ENCODE measurements at regions not wholly inside any gene's neighbourhood (a gene's known extent, or its start where the extent isn't known, plus 50 kb on each side); places are given as distances from the start of the nearest gene placed in this dataset.

DNA sequence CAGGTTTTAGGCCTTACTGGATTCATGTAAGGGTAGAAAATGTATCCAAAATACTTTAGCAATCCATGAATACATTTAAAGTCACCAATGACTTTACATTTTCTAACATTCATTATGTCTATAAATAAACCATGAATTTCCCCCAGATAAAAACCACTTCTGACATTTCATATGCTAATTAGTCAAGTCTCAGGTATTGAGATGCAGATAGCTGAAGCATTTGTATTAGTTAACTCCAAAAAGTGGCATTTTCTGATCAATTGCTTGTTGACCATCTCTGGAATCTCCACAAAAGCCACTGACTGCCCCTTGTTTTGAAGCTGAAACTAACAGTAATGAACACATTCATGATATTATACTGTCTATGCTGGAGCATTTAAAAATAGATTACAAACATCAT, 68.4 kb upstream of the RAP2B start:
- ChIA-PET POLR2A (ENCODE audit: unreplicated experiment) (no interaction called here), CTCF (no interaction called here)
- Histone ChIP-seq H3F3A (ENCODE audit: insufficient read depth, low read depth) (peaks cover 15% of the 10 kb centered on the region; the same call in 1 of the 2 replicates), H3K27me3 (ENCODE audit: insufficient read depth, low read depth) (no peaks in the 10 kb centered on the region), H3K36me3 (ENCODE audit: low read depth) (no peaks in the 10 kb centered on the region), H2AFZ (no peak overlapping the region), H3K4me2 (no peak overlapping the region), H3K9me3 (ENCODE audit: insufficient read depth, low read depth) (no peaks in the 10 kb centered on the region; the same call in 1 of the 2 replicates), H3K27ac (no peak overlapping the region), H3K4me3 (no peak overlapping the region), H3K9me2 (ENCODE audit: insufficient read depth) (no peaks in the 10 kb centered on the region), H4K20me1 (ENCODE audit: insufficient read depth) (no peaks in the 10 kb centered on the region), H3K4me1 (replicated peaks; ENCODE audit: insufficient read depth) (peaks cover 13% of the 10 kb centered on the region; the same call in 1 of the 2 replicates), H3K79me2 (ENCODE audit: low read depth) (no peaks in the 10 kb centered on the region)
- no TSS peak for BruUV-seq (replicated peaks)
- intact Hi-C loops (cut with micrococcal nuclease; ENCODE audit: unreplicated experiment), result no loop called here
- no peak for DNase-seq
- TF ChIP-seq, protein P1, sequence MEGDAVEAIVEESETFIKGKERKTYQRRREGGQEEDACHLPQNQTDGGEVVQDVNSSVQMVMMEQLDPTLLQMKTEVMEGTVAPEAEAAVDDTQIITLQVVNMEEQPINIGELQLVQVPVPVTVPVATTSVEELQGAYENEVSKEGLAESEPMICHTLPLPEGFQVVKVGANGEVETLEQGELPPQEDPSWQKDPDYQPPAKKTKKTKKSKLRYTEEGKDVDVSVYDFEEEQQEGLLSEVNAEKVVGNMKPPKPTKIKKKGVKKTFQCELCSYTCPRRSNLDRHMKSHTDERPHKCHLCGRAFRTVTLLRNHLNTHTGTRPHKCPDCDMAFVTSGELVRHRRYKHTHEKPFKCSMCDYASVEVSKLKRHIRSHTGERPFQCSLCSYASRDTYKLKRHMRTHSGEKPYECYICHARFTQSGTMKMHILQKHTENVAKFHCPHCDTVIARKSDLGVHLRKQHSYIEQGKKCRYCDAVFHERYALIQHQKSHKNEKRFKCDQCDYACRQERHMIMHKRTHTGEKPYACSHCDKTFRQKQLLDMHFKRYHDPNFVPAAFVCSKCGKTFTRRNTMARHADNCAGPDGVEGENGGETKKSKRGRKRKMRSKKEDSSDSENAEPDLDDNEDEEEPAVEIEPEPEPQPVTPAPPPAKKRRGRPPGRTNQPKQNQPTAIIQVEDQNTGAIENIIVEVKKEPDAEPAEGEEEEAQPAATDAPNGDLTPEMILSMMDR (conservative IDR thresholded peaks at IDR 0.05), result no peak
- no peak for TF ChIP-seq EZH2 (IDR thresholded peaks at IDR 0.05; ENCODE audit: low read depth)

DNA sequence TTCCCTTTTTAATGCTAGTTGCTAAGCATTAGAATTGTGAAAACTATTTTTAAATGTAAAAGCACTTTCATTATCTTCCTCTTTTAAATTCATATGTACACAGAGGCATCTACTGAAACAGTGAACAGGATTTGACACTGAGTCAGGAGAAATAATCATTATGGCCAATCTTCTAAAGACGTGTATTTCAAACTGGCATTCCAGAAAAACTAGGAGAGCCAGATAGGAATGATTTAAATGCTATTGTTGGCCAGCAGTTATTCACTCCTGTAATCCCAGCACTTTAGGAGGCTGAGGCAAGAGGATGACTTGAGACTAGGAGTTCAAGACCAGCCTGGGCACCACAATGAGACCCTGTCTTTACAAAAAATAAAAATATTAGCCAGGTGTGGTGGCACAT, 67.6 kb upstream of the RAP2B start:
- intact Hi-C loops (cut with micrococcal nuclease; ENCODE audit: unreplicated experiment), result no loop called here
- DNase-seq, result no peak
- Histone ChIP-seq H3K4me1 (replicated peaks; ENCODE audit: insufficient read depth) (peaks cover 13% of the 10 kb centered on the region; the same call in 1 of the 2 replicates), H3K27me3 (ENCODE audit: insufficient read depth, low read depth) (no peaks in the 10 kb centered on the region), H2AFZ (no peak overlapping the region), H3K27ac (no peak overlapping the region), H3K9me3 (ENCODE audit: insufficient read depth, low read depth) (no peaks in the 10 kb centered on the region; the same call in 1 of the 2 replicates), H3K79me2 (ENCODE audit: low read depth) (no peaks in the 10 kb centered on the region), H4K20me1 (ENCODE audit: insufficient read depth) (no peaks in the 10 kb centered on the region), H3K36me3 (ENCODE audit: low read depth) (no peaks in the 10 kb centered on the region), H3K4me3 (no peak overlapping the region), H3K4me2 (no peak overlapping the region), H3F3A (ENCODE audit: insufficient read depth, low read depth) (peaks cover 15% of the 10 kb centered on the region; the same call in 1 of the 2 replicates), H3K9me2 (ENCODE audit: insufficient read depth) (no peaks in the 10 kb centered on the region)
- TF ChIP-seq EZH2 (IDR thresholded peaks at IDR 0.05; ENCODE audit: low read depth), result no peak
- TF ChIP-seq, protein P1 (conservative IDR thresholded peaks at IDR 0.05), result no peak
- CTCF ChIA-PET, result no interaction called here
- BruUV-seq (replicated peaks), result no TSS peak
- POLR2A ChIA-PET (ENCODE audit: unreplicated experiment), result interaction anchor here (0.6 kb wide), 1 partner anchor 80 kb away, joined by 3 read pairs; no protein-coding TSS in a partner anchor

DNA sequence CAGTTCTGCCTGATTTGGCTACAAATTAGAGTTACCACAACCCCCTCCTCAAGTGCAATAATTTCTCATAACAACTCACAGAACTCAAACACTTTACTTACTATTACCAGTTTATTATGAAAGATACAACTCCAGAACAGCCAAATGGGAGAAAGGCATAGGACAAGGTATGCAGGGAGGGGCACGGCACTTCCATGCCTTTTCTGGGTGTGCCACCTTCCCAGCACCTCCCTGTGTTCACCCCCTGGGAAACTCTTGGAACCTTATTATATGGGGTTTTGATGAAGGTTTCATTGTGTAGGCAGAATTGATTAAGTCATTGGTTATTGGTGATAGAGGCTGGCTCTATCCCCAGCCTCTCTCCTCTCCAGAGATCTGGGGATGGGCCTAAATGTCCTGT, 66.6 kb upstream of the RAP2B start:
- Histone ChIP-seq H3K27me3 (ENCODE audit: insufficient read depth, low read depth) (no peaks in the 10 kb centered on the region), H4K20me1 (ENCODE audit: insufficient read depth) (no peaks in the 10 kb centered on the region), H3K4me2 (no peak overlapping the region), H2AFZ (no peak overlapping the region), H3K9me3 (ENCODE audit: insufficient read depth, low read depth) (no peaks in the 10 kb centered on the region; the same call in 1 of the 2 replicates), H3K9me2 (ENCODE audit: insufficient read depth) (no peaks in the 10 kb centered on the region), H3F3A (ENCODE audit: insufficient read depth, low read depth) (peaks cover 15% of the 10 kb centered on the region; the same call in 1 of the 2 replicates), H3K4me3 (no peak overlapping the region), H3K27ac (no peak overlapping the region), H3K79me2 (ENCODE audit: low read depth) (no peaks in the 10 kb centered on the region), H3K4me1 (replicated peaks; ENCODE audit: insufficient read depth) (peaks cover 13% of the 10 kb centered on the region; the same call in 1 of the 2 replicates), H3K36me3 (ENCODE audit: low read depth) (no peaks in the 10 kb centered on the region)
- POLR2A ChIA-PET (ENCODE audit: unreplicated experiment), result no interaction called here
- no TSS peak for BruUV-seq (replicated peaks)
- DNase-seq, result no peak
- CTCF ChIA-PET, result no interaction called here
- intact Hi-C loops (cut with micrococcal nuclease; ENCODE audit: unreplicated experiment), result no loop called here
- TF ChIP-seq EZH2 (IDR thresholded peaks at IDR 0.05; ENCODE audit: low read depth), result no peak
- TF ChIP-seq, protein P1 (conservative IDR thresholded peaks at IDR 0.05), result no peak

Data from PC-9 (cell line).